MV-4-11 (cell line): ENCODE measurements at regions not wholly inside any gene's neighbourhood (a gene's known extent, or its start where the extent isn't known, plus 50 kb on each side); places are given as distances from the start of the nearest gene placed in this dataset.

Experiments used
- DNase-seq: peaks from one replicate; lab custom pipeline; 2025; lab: John Stamatoyannopoulos, UW

DNA sequence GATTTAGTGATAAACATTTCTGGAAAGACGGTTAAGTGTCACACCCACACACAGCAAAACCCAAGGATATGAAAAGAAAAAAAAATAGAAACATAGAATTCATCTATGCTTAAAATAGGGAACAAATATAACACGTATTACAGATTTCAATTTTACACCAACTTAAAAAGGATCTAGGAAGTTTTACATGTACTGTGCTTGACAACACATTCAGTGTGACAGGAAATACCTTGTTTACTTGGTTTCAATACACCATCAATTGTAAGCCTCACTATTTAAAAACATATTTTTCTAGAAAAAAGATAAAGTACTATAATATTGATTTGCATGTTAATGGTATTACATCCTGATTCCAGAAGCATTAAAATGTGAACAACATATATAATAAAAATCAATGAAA is 77.0 kb upstream of the SPRY1 start:
- no peak for DNase-seq

DNA sequence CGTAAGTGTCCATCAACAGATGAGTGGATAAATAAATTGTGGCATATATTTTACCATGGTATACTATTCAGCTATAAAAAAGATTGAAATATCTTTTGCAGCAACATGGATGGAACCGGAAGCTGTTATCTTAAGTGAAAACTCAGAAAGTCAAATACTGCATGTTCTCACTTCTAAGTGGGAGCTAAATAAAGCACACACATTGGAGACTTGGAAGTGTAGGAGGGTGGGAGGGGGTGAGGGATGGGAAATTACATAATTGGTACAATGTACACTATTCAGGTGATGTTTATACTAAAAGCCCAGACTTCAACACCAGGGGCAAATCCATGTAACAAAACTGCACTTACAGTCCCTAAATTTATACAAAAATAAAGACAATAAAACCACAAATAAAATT is 72.6 kb upstream of the SPRY1 start:
- no peak for DNase-seq

DNA sequence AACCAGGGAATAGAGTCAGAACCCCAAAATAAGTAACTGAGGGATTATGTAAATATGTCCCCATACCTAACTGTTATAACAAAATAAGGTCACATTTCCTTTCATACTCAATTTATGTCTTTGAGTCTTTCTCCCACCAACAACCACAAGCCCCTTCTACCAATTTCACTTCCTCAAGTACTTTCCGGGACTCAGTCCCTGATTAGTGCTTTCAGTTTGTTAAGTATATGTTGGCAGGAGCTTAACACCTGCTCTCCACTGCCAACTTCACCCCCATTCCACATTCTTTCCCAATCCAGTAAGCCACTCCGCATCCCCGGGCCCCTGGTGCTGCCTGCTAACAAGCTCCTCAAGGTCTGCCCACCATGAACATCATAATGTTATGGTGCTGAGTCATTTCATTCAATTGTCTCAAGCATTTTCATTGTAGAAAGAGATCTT is 71.3 kb upstream of the SPRY1 start:
- peak; percentile 96 for DNase-seq

DNA sequence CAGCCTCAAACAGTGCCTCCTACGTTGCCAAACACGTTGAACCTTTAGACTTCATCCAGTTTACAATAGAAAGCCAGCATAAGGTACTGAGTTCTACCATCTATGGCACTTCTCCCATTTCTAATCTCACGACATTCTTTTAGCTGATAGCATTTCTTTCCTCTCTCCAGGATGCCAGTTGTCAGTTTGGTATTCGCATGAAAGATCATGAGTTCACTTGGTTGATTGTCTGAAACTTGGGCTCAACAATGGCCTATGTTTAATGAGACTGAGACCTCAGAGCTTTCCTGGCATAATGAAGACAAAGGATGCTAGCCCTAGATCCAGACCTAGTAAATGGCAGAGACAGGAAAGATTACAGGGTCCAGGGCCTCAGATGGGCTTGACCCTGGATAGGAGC is 69.2 kb upstream of the SPRY1 start:
- DNase-seq, result no peak

DNA sequence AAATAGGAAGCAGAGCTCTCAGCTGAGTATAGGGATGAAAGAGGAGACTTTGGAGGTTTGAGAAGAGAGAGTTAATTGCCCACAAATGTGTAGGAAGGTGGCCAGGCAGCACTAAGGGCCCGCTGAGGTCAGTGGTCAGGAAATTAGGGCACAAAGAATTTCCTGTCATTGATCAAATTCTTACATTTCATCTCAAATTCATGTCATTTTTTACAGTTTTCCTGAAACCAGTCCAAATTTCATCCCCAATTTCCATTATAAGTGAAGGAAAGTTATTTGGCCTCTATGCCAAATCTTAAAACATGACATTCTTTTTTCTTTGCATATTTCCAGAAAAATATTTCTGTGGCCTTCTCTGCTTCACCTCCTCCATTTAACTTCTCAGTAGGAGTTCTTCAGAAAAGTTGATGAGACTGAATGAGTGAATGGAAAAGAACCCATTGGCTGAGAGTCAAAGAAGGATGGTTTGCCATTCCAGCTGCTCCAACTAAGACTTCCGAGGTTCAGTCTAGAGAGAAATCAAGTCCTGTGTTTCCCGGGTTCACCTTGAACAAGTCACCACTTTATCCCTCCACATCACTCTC is 68.7 kb upstream of the SPRY1 start:
- no peak for DNase-seq

DNA sequence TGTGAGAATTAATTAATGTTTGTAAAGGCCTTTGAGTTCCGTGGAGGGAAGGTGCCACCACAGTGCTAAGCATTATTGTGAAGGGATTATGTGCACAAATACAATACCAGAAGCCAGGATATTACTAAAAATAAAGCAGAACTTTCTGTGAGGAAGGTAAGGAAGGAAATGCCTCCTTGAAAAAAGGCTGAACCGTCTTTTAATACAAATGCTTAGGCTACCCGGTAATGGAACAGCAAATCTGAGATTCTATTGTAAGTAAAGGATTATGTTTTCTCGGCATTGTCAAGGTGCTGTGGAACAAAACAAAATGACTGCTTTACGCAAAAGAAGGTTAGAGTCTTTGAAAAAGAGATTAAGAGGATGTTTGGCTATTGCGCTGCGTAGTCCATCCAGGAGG is 57.9 kb upstream of the SPRY1 start:
- DNase-seq, result no peak

DNA sequence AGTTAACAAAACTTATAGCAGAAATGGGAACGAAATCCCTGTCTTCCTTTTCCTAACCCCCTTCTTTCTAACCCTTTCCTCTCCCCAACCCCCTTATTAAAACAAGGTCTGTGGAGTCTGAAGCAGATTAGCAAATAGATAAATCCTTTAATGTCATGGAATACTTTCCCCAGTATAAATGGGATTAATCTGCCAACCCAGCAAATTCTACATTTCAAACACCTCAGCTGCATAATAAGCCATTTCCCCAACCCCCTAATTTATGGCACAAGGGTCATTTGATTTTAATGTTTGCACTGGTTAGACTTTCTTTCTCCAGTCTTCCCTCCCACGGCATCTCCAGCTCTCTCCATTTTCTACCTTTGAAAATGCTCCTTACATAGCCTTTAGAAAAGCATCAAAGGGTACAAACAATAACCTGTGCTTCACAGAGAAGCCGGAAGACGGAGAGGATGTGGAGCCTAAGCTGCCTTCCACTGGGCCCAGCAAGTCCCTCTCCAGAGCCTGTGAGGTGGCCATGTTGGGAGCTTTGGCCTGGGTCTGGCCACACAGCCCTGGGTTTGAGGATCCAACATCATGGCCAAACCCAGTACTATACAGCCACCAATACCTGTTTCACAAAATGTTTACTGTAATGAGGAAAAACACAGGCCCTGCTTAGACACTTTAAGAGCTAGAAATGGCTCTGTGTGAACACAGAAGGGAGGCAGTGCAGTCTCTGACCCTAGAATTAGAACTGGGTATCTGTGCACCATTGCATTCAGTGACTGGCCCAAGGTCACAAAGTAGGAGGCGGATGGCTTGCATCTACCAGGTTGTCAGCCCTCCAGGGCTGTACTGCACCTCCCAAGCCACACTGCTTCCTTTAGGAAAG is 56.9 kb upstream of the SPRY1 start:
- DNase-seq, result no peak

DNA sequence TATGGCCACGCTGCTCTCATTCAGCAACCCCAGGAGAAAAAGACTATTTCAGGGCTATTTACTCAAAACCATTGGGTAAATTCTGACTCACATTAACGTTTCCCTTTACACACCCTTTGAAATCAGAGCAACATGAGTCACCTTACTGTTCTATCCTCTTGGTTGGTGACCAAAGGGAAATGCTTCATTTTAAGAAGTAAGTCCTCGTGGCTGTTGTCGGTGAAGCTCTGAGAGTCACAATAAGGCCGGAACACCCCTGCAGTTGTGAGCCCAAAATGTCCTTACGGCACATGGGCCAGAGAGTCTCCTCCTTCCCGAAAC is 56.3 kb upstream of the SPRY1 start:
- peak; percentile 75 for DNase-seq

DNA sequence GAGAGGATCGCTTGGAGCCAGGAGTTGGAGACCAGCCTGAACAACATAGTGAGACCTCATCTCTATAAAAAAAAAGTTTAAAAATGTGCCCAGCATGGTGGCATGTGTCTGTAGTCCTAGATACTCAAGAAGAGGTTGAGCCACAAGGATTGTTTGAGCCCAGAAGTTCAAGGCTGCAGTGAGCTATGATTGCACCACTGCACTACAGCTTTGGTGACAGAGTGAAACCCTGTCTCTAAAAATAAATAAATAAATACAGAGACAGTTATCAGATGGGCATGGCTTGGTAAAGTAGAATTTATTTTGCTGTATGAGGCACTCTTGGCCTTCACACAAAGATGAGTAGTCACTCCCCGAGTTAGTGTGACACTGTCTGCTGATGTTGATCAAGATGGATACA is 54.1 kb upstream of the SPRY1 start:
- DNase-seq, result no peak

DNA sequence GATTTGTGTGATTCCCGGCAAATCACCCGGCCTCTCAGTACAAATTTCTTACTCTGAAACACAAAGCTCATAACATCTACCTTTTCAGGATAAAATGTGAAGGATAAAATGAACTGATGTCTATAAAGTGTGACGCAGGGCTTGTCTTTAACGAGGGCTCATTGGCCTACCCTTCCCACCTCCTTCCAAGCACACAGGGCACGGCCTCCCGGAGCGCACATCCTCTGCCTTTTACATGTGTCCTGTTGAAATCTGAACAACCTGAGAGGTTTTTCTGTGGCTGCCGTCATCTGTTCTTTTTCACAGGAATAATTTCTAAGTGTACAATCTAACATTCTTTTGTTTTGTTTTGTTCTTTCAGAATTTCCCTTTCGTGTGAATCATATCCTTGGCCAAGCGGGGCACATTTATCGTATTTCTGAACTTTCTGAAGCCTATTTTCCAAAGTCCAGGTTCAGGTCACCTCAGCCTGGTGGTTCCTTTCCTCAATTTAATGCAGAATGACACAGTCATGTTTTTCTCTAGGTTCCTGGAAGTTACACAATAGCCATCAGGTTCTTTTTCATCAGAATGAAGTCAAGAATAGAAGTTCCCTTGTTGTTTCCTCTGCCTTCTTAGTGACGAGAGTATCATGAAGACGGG is 53.1 kb upstream of the SPRY1 start:
- peak; percentile 29 for DNase-seq

DNA sequence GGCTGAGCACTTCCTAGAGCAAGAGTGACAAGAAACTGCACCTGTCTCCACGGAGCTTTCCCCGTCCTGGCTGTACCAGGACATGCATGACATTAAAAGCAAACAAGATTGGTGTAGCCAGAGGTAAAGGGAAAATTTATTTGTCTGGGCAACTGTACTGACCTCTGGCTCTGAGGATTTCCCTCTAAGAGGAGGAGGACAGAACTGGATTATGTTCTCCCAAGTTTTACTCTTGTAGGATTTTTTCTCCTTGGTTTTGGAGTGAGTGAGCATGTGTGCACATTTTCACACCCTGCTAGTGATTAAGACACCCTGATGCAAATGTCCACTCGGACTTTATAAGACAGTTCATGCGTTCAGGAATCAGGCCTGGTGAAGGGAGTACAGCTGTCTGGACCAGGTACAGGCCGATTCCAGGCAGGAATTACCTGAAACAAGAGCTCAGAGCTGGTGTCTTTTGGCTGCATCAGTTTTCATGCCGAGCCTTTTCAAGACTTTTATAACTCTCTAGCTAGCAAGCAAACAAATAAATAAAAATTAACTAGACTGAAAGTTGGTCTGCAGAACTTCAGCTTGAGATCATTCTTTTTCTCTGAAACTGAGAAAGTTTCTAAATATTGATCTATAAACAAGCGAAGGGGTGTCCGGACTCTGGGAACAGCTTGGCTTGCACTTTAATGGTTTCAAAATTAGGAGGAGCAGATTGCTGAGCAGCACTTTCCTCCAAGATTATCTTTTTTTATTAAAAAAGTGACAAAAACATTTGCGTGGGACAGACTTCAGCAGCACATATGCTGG is 51.3 kb upstream of the SPRY1 start:
- no peak for DNase-seq

DNA sequence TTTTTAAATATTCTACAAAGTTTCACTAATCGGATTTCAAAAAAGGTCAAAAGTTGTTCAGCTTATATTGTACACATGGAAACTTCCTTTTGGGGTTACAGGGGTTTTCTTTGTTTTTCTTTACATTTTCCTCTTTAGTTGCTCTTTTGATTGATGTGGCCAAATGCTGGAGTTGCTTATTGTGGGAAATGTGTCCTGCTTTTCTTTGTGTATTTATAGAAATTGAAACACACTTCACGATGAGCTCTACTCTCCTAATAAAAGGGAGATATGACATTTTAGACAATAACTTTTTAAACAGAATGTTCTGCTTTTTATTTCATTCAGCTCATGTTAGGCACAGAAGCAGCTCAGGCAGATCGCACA is 50.7 kb upstream of the SPRY1 start:
- DNase-seq, result no peak

DNA sequence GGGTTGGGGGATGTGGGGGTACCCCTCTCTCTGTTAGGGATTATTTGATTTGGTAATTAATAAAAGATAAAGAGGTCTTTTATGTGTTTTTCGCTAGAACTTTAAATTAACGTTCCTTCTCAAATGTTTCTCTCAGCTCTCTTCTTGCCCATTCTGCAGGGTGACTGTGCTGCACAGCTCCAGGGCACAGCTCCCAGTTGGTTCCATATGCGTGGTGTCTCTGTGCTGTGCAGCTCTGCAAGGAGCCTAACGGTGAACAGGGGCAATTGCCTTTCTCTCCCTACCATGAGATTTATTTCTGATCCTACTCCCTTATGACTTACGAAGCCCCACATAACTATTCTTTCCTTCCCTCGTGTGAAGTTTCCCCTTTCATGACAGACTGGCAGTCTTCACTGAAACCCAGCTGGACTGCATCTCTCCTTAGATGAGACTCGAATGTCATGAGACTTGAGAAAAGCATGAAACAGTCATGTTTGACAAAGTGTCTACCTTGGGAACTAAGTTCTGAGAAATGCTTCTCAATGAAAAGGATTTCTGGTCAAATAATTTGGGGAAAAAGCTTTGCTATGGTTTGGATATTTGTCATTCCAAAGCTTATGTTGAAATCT is 50.2 kb upstream of the SPRY1 start:
- DNase-seq, result no peak
